Spleen (tissue), 7 donors: ENCODE measurements at regions not wholly inside any gene's neighbourhood (a gene's known extent, or its start where the extent isn't known, plus 50 kb on each side); places are given as distances from the start of the nearest gene placed in this dataset.

Experiments
- POLR2A ChIP-seq, 3 donors: fragments of 450-650 bp; IDR thresholded peaks; one replicate each; pipeline ENCODE4 v1.5.1; 2017; ENCODE audit warnings: antibody characterized with exemption in 3 of 3, mild to moderate bottlenecking in 1 of 3
- POLR2AphosphoS5 ChIP-seq, 3 donors: sonication (generic); formaldehyde crosslinking; IDR thresholded peaks; one replicate each; pipeline ENCODE4 v1.5.1; 2017; ENCODE audit warnings: antibody characterized with exemption in 3 of 3
- TF ChIP-seq, protein P1 (sequence below), 11 experiments: fragments of 200-600 bp in 7 of 11; fragments of 450-650 bp in 4 of 11; sonication (generic) in 4 of 11; IDR thresholded peaks in 8 of 11; conservative IDR thresholded peaks in 3 of 11; 1 replicate in 7 of 11; 2 replicates in 4 of 11; pipeline versions ENCODE4 v1.4.0 to v1.8.0; 2016 to 2021; ENCODE audit warnings: antibody characterized with exemption in 11 of 11, inconsistent platforms in 4 of 11, mild to moderate bottlenecking in 1 of 11
- donor health status: DM: no; HTN: no; CAD: no; lungs with moderate emphysema.
- donor health status: DM: no; HTN: no; CAD: no.
- donor health status: DM: no; HTN: no; CAD: no.

DNA sequence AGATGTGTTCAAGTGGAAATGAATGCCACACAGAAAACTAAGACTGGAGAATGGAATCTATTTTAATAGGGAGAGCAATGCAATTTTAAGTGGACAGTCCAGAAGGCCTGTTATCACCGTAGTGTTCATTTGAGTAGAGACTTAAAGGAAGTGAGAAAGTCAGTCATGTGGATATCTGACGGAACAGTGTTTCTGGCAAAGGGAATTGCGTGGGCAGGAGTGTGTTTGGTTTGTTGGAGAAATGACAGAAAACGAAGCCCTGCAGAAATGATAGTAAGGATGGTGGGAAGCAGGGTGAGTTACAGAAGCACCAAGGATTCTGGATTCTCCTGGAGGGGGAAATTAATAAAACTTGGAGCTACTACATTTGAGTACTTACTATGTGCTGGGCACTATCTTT, 776.6 kb downstream of the MED13L start:
- TF ChIP-seq, protein P1, sequence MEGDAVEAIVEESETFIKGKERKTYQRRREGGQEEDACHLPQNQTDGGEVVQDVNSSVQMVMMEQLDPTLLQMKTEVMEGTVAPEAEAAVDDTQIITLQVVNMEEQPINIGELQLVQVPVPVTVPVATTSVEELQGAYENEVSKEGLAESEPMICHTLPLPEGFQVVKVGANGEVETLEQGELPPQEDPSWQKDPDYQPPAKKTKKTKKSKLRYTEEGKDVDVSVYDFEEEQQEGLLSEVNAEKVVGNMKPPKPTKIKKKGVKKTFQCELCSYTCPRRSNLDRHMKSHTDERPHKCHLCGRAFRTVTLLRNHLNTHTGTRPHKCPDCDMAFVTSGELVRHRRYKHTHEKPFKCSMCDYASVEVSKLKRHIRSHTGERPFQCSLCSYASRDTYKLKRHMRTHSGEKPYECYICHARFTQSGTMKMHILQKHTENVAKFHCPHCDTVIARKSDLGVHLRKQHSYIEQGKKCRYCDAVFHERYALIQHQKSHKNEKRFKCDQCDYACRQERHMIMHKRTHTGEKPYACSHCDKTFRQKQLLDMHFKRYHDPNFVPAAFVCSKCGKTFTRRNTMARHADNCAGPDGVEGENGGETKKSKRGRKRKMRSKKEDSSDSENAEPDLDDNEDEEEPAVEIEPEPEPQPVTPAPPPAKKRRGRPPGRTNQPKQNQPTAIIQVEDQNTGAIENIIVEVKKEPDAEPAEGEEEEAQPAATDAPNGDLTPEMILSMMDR (IDR thresholded peaks at IDR 0.05 in 8 of 11, conservative IDR thresholded peaks at IDR 0.05 in 3 of 11), result no peak
- TF ChIP-seq POLR2AphosphoS5 (IDR thresholded peaks at IDR 0.05), result no peak
- TF ChIP-seq POLR2A (IDR thresholded peaks at IDR 0.05), result no peak
